Gastroesophageal sphincter (tissue), 3 donors: ENCODE measurements at regions not wholly inside any gene's neighbourhood (a gene's known extent, or its start where the extent isn't known, plus 50 kb on each side); places are given as distances from the start of the nearest gene placed in this dataset.

Experiments used
- POLR2AphosphoS5 ChIP-seq: sonication (generic); formaldehyde crosslinking; IDR thresholded peaks from one replicate; pipeline ENCODE4 v1.6.1; 2017; ENCODE audit warnings: antibody characterized with exemption
- TF ChIP-seq, protein P1 (sequence below), 4 experiments: fragments of 200-600 bp in 2 of 4; fragments of 450-650 bp in 2 of 4; sonication (generic) in 1 of 4; IDR thresholded peaks; one replicate each; pipeline ENCODE4 v1.5.1; 2017 to 2019; ENCODE audit warnings: antibody characterized with exemption in 4 of 4, mild to moderate bottlenecking in 2 of 4, moderate library complexity in 2 of 4

DNA sequence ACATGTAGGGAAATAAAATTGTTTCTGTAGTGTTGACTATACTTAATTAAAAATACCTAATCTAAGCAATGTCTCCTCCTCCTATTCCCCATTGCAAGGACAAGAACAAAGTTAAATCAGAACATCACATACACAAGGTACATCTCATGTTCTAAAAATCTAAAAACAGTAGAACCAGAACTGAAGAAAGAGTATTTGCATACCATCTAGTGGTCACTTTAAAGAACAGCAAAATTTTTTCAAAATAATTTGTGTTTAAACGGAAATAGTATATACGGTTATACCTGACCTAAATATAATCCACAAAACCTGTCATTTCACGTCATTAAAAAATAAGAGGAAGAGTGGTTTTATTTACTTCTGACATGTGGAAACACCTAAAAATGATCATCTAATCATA is 294.3 kb upstream of the KCNH7 start:
- TF ChIP-seq POLR2AphosphoS5: no peak
- TF ChIP-seq, protein P1, sequence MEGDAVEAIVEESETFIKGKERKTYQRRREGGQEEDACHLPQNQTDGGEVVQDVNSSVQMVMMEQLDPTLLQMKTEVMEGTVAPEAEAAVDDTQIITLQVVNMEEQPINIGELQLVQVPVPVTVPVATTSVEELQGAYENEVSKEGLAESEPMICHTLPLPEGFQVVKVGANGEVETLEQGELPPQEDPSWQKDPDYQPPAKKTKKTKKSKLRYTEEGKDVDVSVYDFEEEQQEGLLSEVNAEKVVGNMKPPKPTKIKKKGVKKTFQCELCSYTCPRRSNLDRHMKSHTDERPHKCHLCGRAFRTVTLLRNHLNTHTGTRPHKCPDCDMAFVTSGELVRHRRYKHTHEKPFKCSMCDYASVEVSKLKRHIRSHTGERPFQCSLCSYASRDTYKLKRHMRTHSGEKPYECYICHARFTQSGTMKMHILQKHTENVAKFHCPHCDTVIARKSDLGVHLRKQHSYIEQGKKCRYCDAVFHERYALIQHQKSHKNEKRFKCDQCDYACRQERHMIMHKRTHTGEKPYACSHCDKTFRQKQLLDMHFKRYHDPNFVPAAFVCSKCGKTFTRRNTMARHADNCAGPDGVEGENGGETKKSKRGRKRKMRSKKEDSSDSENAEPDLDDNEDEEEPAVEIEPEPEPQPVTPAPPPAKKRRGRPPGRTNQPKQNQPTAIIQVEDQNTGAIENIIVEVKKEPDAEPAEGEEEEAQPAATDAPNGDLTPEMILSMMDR (IDR thresholded peaks at IDR 0.05): peak; percentile 4 to 38 (median 24)
